Right lobe of liver (tissue), 6 donors: ENCODE measurements at regions not wholly inside any gene's neighbourhood (a gene's known extent, or its start where the extent isn't known, plus 50 kb on each side); places are given as distances from the start of the nearest gene placed in this dataset.

Source experiments
- ATAC-seq, 4 donors: fragments of 200-7000 bp; cut with Tn5 transposase; one replicate each; pipeline ENCODE4 v1.9.1; 2020; ENCODE audit warnings: mild to moderate bottlenecking in 4 of 4, moderate library complexity in 4 of 4
- DNase-seq, 3 donors: peaks; one replicate each; pipeline ENCODE4 v3.0.0-alpha.2; 2020
- H3K27ac ChIP-seq, 3 donors: fragments of 200-600 bp; one replicate each; pipeline ENCODE4 v1.8.0; 2022
- H3K27me3 ChIP-seq, 2 donors: fragments of 200-600 bp; one replicate each; pipeline ENCODE4 v1.8.0; 2022
- H3K36me3 ChIP-seq, 4 donors: fragments of 200-600 bp; sonication (generic) in 1 of 4; one replicate each; pipeline versions ENCODE4 v1.5.1 to v1.8.0; 2017 to 2022; ENCODE audit warnings: control low read depth in 1 of 4
- H3K4me1 ChIP-seq, 4 donors: fragments of 200-600 bp; sonication (generic) in 1 of 4; one replicate each; pipeline versions ENCODE4 v1.5.1 to v1.8.0; 2017 to 2022; ENCODE audit warnings: control low read depth in 1 of 4
- H3K4me3 ChIP-seq, 3 donors: fragments of 200-600 bp; one replicate each; pipeline ENCODE4 v1.8.0; 2022
- H3K9me3 ChIP-seq, 4 donors: fragments of 200-600 bp; sonication (generic) in 1 of 4; one replicate each; pipeline versions ENCODE4 v1.5.1 to v1.8.0; 2017 to 2022; ENCODE audit warnings: control low read depth in 1 of 4
- CTCF ChIP-seq, 4 donors: fragments of 200-600 bp in 3 of 4; fragments of 450-650 bp in 1 of 4; IDR thresholded peaks; one replicate each; pipeline versions ENCODE4 v1.5.1 to v1.8.0; 2016 to 2022; ENCODE audit warnings: antibody characterized with exemption in 4 of 4, mild to moderate bottlenecking in 2 of 4
- POLR2A ChIP-seq: fragments of 450-650 bp; IDR thresholded peaks from one replicate; pipeline ENCODE4 v1.6.1; 2017; ENCODE audit warnings: antibody characterized with exemption, mild to moderate bottlenecking
- WGBS: methylation state at CpG from one replicate; pipeline ENCODE4 v1.1.6; 2018; ENCODE audit warnings: low coverage, low lambda C conversion rate; ENCODE audit not compliant: insufficient coverage; ENCODE audit errors: missing lambda C conversion rate; 5-methylcytosine and 5-hydroxymethylcytosine counted together
- intact Hi-C, 2 donors: fragments of 100-400 bp; cut with DNase I; formaldehyde crosslinking; loops; one replicate each; pipeline versions ENCODE4 v1.11.2 to v1.14.1; 2022
- donor health status: DM: no; HTN: yes; CAD: no.
- donor health status: DM: no; HTN: no; CAD: no.
- donor health status: DM: no; HTN: no; CAD: no.
- donor health status: DM: no; HTN: yes; CAD: no.
- donor health status: DM: no; HTN: yes; CAD: no.

GRCh38 chr1:116254776-116255175 lies 118.3 kb upstream of the ATP1A1 start:
- H3K27ac ChIP-seq: no peak overlapping the region
- ATAC-seq: peak in 3 of 4 donors; percentile 22 to 37 (median 33)
- WGBS: 38% methylated on average over 1 of the region's 1 CpG
- H3K27me3 ChIP-seq: no peaks in the 10 kb centered on the region
- DNase-seq: no peak
- no peak overlapping the region for H3K4me3 ChIP-seq
- intact Hi-C loops: no loop called here
- no peaks in the 10 kb centered on the region for H3K9me3 ChIP-seq
- TF ChIP-seq CTCF (IDR thresholded peaks at IDR 0.05) (no peak), POLR2A (no peak)
- H3K4me1 ChIP-seq: peaks cover 0 to 9% (median 0%) of the 10 kb centered on the region in 4 donors
- H3K36me3 ChIP-seq: no peaks in the 10 kb centered on the region

- H3K9me3 ChIP-seq: no peaks in the 10 kb centered on the region
- no peak overlapping the region for H3K27ac ChIP-seq
- WGBS: 77% methylated on average over 4 of the region's 6 CpGs
- intact Hi-C loops: no loop called here
- no peak for DNase-seq
- H3K36me3 ChIP-seq: no peaks in the 10 kb centered on the region
- no peak overlapping the region for H3K4me3 ChIP-seq
- H3K4me1 ChIP-seq: peaks cover 0 to 9% (median 0%) of the 10 kb centered on the region in 4 donors
- ATAC-seq: no peak
- no peaks in the 10 kb centered on the region for H3K27me3 ChIP-seq
- TF ChIP-seq CTCF (IDR thresholded peaks at IDR 0.05) (no peak), POLR2A (no peak)
Measured at GRCh38 chr1:116255486-116256285, 117.4 kb upstream of the ATP1A1 start.

DNA sequence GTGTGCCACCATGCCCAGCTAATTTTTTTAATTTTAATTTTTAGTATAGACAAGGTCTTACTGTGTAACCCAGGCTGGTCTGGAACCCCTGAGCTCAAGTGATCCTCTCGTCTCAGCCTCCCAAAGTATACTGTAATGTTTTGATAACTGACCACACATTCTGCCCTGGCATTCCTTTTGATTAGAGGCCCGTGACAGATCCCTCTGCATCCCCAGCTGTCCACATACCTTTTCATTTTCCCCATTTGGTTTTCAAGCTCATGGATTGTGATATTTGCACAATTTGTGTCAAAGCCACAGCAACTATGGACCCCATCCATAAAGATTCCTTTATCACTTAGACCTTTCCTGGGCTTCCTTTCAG lies 116.8 kb upstream of the ATP1A1 start:
- Histone ChIP-seq H3K4me3 (no peak overlapping the region), H3K27me3 (no peaks in the 10 kb centered on the region), H3K9me3 (no peaks in the 10 kb centered on the region), H3K4me1 (peaks cover 0 to 9% (median 0%) of the 10 kb centered on the region in 4 donors), H3K36me3 (no peaks in the 10 kb centered on the region), H3K27ac (no peak overlapping the region)
- ATAC-seq: no peak
- intact Hi-C loops: no loop called here
- no peak for DNase-seq
- TF ChIP-seq CTCF (IDR thresholded peaks at IDR 0.05) (no peak), POLR2A (no peak)
- WGBS: 56% methylated on average over 2 of the region's 2 CpGs

- intact Hi-C loops: no loop called here
- H3K27me3 ChIP-seq: no peaks in the 10 kb centered on the region
- no peaks in the 10 kb centered on the region for H3K9me3 ChIP-seq
- H3K4me3 ChIP-seq: no peak overlapping the region
- no peak for DNase-seq
- peaks cover 0 to 9% (median 0%) of the 10 kb centered on the region in 4 donors for H3K4me1 ChIP-seq
- TF ChIP-seq POLR2A (no peak), CTCF (IDR thresholded peaks at IDR 0.05) (no peak)
- 71% methylated on average over 1 of the region's 3 CpGs for WGBS
- no peaks in the 10 kb centered on the region for H3K36me3 ChIP-seq
- ATAC-seq: no peak
- no peak overlapping the region for H3K27ac ChIP-seq
Measured at GRCh38 chr1:116256875-116257274, 116.2 kb upstream of the ATP1A1 start.
